Kidney (tissue), 13 donors: ENCODE measurements at regions not wholly inside any gene's neighbourhood (a gene's known extent, or its start where the extent isn't known, plus 50 kb on each side); places are given as distances from the start of the nearest gene placed in this dataset.

Experiments used
- DNase-seq, 5 donors: peaks; one replicate each; pipeline ENCODE4 v3.0.0-alpha.2; 2013 to 2020
- FAIRE-seq: peaks from 2 replicates; lab custom pipeline; 2012; peaks lifted over from hg19 to GRCh38; lab: Jason Lieb, UNC
- H3K27ac ChIP-seq, 2 donors: one replicate each; pipeline ENCODE4 v1.7.0; 2013; ENCODE audit warnings: low read depth in 2 of 2, low read length in 2 of 2, inconsistent platforms in 1 of 2
- H3K27me3 ChIP-seq: one replicate; pipeline ENCODE4 v1.7.1; 2013; ENCODE audit warnings: low read length, inconsistent platforms; ENCODE audit not compliant: control insufficient read depth, insufficient read depth
- H3K36me3 ChIP-seq, 3 donors: one replicate each; pipeline versions ENCODE4 v1.7.0 to v1.7.1; 2013; ENCODE audit warnings: low read length in 3 of 3, control low read depth in 1 of 3, inconsistent platforms in 1 of 3; ENCODE audit not compliant: insufficient read depth in 3 of 3, control insufficient read depth in 2 of 3
- H3K4me1 ChIP-seq, 3 donors: one replicate each; pipeline versions ENCODE4 v1.7.0 to v1.7.1; 2013; ENCODE audit warnings: low read length in 3 of 3, inconsistent platforms in 1 of 3, low read depth in 1 of 3; ENCODE audit not compliant: control insufficient read depth in 2 of 3, insufficient read depth in 2 of 3
- H3K4me3 ChIP-seq, 3 donors: one replicate each; pipeline versions ENCODE4 v1.7.0 to v1.8.1; 2013; ENCODE audit warnings: low read length in 3 of 3, control low read depth in 1 of 3, inconsistent platforms in 1 of 3
- H3K9ac ChIP-seq, 3 donors: one replicate each; pipeline versions ENCODE4 v1.7.0 to v1.7.1; 2013; ENCODE audit warnings: low read length in 3 of 3, control low read depth in 1 of 3, inconsistent platforms in 1 of 3
- H3K9me3 ChIP-seq, 3 donors: one replicate each; pipeline versions ENCODE4 v1.7.0 to v1.7.1; 2013; ENCODE audit warnings: low read length in 3 of 3, control low read depth in 1 of 3, inconsistent platforms in 1 of 3; ENCODE audit not compliant: control insufficient read depth in 2 of 3, insufficient read depth in 1 of 3
- CTCF ChIP-seq: IDR thresholded peaks from 3 replicates; pipeline ENCODE4 v1.5.1; 2012; ENCODE audit warnings: mild to moderate bottlenecking, moderate library complexity, borderline replicate concordance; ENCODE audit not compliant: insufficient read depth; ENCODE audit errors: extremely low read depth
- intact Hi-C: fragments of 100-400 bp; cut with DNase I; formaldehyde crosslinking; loops from one replicate; pipeline ENCODE4 v1.11.1; 2022
- donor health status: control.
- donor health status: control.
- donor health status: control.
- donor health status: control.
- donor health status: control.
- donor health status: DM: yes; HTN: yes; CAD: no.
- donor health status: Normal renal cell carcinoma (clear cell type).

DNA sequence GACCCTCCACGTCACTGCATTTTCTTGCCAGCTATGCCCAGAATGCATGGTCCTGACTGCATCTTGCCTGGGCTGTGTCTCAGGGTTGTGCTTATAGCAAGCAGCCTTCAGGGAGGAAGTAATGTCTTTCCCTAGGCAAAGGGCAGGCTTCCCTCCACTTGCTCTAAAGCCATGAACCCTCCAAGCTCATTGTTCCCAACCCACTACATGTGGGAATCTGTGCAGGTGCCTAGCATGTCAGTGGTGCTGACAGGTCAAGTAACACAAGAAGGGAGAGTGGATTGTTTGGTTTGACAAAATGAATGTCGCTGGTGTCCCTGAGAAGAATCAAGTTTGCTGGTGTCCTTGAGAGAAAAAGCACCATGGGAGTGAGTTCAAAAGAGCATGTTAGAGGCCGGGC is 53.9 kb upstream of the UCN3 start:
- no peak overlapping the region for H3K9ac ChIP-seq
- intact Hi-C loops: no loop called here
- H3K4me3 ChIP-seq: no peak overlapping the region
- H3K4me1 ChIP-seq: no peaks in the 10 kb centered on the region
- TF ChIP-seq CTCF: no peak
- no peaks in the 10 kb centered on the region for H3K27me3 ChIP-seq
- no peak for FAIRE-seq
- H3K27ac ChIP-seq: no peak overlapping the region
- no peak for DNase-seq
- no peaks in the 10 kb centered on the region for H3K9me3 ChIP-seq
- no peaks in the 10 kb centered on the region for H3K36me3 ChIP-seq

DNA sequence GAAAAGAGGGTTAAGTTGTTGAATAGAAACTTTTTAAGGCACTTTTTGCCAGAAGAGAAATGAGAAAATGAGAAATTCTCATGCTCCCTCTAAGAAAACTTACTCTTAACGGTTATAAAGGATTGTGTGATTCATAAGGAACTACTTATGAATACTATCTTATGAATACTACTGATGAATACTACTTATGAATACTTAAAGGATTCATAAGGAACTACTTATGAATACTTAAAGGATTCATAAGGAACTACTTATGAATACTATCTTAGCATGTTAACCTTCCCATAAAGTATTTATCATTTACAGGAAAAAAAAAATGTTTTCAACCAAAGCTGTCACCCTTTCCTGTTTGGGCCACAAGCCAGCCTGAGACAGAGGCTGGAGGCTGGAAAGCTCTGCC is 53.1 kb upstream of the UCN3 start:
- Histone ChIP-seq H3K4me3 (no peak overlapping the region), H3K27ac (no peak overlapping the region), H3K9ac (no peak overlapping the region), H3K36me3 (no peaks in the 10 kb centered on the region), H3K27me3 (no peaks in the 10 kb centered on the region), H3K4me1 (no peaks in the 10 kb centered on the region), H3K9me3 (no peaks in the 10 kb centered on the region)
- intact Hi-C loops: no loop called here
- FAIRE-seq (no peak), DNase-seq (no peak)
- TF ChIP-seq CTCF: no peak

DNA sequence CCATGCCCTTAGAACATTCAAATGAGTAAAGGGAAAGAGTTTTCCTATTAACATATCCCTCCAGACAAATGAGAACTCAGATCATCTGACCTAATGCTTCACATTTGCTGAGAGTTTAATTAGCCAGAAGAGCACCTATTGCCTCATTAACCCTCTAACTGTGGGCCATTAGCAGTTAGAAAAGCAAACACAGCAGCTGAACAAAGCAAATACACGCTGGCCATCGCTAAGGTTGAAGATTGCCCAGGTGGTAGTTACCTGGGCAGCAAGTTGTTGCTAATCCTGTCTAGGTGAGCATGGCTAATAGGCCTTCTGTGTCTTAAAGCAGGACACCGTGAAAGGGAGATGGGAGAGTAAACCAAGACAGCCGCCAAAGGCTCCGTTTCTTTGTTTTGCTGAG is 49.9 kb upstream of the UCN3 start:
- H3K36me3 ChIP-seq: no peaks in the 10 kb centered on the region
- DNase-seq: peak in 2 of 5 donors; percentile 16 to 37
- no peak overlapping the region for H3K9ac ChIP-seq
- H3K4me1 ChIP-seq: no peaks in the 10 kb centered on the region
- no peak overlapping the region for H3K27ac ChIP-seq
- FAIRE-seq: no peak
- no peak overlapping the region for H3K4me3 ChIP-seq
- no peak for TF ChIP-seq CTCF
- H3K9me3 ChIP-seq: no peaks in the 10 kb centered on the region
- intact Hi-C loops: no loop called here
- no peaks in the 10 kb centered on the region for H3K27me3 ChIP-seq
